Kidney tubule cell (primary cell): ENCODE measurements at regions not wholly inside any gene's neighbourhood (a gene's known extent, or its start where the extent isn't known, plus 50 kb on each side); places are given as distances from the start of the nearest gene placed in this dataset.
A peak's percentile ranks its signal among the peaks of the same experiment; 100 is the strongest.
"Not testable (repeated sequence)": the region's sequence is repeated elsewhere in the genome, so short reads cannot be mapped to it uniquely, and the experiment has no call there.

Experiments used
- DNase-seq: peaks from one replicate; pipeline ENCODE4 v3.0.0-alpha.2; 2018; ENCODE audit warnings: low spot score

DNA sequence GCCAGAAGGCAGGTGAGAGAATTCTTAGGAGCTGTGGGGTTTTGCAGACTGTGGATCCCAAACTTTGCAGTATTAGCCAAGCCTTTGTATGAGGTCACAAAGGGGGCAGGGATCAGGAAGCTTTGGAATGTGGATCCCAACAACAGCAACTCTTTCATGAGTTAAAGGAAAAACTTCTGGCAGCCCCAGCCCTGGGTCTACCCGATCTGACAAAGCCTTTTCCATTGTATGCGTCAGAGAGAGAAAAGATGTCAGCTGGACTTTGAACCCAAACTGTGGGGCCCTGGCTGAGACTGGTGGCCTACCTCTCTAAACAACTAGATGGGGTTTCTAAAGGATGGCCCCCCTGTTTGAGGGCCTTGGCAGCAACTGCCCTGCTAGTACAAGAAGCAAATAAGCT lies 101.8 kb upstream of the OSBPL11 start:
- not testable (repeated sequence) for DNase-seq

DNA sequence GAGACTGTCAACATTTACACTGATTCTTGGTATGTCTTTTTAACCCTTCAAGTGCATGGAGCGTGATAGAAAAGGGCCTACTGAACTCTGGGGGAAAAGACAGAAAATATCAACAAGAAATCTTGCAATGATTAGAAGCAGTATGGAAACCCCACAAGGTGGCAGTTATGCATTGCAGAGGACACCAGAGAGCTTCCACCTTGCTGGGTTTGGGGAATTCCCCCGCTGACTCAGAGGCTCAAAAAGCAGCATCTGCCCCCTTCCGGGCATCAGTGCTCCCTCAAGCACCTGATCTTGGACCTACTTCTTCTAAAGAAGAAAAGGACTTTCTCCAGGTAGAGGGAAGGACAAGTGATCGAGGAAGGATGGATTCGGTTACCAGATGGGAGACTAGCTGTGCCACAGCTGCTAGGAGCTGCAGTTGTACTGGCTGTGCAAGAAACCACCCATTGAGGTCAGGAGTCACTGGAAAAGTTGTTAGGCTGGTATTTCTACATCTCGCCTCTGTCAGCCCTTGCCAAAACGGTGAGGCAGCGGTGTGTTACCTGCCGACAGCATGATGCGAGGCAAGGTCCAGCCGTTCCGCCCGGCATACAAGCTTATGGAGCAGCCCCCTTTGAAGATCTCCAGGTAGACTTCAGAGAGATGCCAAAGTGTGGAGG lies 102.8 kb upstream of the OSBPL11 start:
- peak; percentile 37 for DNase-seq

DNA sequence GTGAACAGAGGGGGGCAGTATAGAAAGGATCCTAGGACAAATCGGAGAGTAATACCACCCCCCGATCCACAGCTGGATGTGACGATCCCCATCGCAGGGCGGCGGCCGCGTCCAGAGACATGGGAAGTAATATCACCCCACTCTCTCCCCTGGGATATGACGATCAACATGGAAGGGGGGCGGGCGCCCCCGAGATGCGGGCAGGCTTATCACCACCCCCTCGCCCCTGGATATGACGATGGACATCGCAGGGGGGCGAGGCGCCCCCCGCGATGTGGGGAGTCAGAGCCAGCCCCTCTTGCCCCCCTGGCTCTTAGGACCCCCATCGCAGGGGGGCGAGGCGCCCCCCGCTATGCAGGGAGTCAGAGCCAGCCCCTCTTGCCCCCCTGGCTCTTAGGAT lies 120.4 kb upstream of the OSBPL11 start:
- DNase-seq = no peak

DNA sequence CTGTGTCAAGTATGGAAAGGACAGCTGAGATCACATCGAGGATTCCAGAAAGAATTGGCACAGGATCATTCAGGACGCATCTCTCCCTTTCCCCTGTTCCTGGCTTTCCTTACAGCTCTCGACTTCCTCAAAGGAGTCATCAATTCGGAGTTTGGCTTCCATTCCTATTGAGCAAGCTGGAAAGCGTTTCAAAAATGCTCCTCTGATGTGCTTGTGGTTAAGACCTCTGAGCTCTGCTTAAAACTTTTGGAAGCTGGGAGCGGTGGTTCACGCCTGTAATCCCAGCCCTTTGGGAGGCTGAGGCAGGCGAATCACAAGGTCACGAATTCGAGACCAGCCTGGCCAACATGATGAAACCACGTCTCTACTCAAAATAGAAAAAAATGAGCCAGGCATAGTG lies 136.9 kb upstream of the OSBPL11 start:
- not testable (repeated sequence) for DNase-seq

DNA sequence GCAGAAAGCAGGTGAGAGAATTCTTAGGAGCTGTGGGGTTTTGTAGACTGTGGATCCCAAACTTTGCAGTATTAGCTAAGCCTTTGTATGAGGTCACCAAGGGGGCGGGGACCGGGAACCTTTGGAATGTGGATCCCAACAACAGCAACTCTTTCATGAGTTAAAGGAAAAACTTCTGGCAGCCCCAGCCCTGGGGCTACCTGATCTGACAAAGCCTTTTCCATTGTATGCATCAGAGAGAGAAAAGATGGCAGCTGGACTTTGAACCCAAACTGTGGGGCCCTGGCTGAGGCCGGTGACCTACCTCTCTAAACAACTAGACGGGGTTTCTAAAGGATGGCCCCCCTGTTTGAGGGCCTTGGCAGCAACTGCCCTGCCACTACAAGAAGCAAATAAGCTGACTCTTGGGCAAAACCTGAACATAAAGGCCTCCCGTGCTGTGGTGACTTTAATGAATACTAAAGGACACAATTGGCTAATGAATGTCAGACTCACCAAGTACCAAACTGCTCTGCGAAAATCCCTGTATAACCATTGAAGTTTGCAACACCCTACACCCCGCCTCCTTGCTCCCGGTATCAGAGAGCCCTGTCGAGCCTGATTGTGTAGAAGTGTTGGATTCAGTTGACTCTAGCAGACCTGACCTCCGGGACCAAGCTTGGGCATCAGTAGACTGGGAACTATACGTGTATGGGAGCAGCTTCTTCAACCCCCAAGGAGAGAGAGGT lies 146.9 kb upstream of the OSBPL11 start:
- not testable (repeated sequence) for DNase-seq

DNA sequence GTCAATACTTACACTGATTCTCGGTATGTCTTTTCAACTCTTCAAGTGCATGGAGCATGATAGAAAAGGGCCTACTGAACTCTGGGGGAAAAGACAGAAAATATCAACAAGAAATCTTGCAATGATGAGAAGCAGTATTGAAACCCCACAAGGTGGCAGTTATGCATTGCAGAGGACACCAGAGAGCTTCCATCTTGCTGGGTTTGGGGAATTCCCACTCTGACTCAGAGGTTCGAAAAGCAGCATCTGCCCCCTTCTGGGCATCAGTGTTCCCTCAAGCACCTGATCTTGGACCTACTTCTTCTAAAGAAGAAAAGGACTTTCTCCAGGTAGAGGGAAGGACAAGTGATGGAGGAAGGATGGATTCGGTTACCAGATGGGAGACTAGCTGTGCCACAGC lies 147.5 kb upstream of the OSBPL11 start:
- peak; percentile 42 for DNase-seq

DNA sequence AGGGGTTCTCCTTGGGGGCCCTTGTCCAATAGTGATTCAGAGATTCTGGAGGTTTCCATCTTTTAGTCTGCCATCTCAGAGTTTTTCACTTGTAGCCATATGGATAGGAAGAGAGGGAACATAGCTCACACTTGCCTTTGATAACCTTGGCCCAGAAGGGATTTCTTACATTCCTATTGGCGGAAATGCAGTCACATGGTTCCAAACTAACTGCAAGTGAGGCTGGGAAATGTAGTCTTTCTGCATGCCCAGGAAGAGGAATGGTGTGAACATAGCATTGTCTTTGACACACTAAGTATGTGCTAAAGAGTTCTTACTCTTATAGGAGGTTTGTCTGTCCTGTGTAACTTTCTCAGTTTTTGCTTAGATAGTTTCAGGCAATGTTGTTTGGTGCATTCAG lies 161.8 kb upstream of the OSBPL11 start:
- not testable (repeated sequence) for DNase-seq

DNA sequence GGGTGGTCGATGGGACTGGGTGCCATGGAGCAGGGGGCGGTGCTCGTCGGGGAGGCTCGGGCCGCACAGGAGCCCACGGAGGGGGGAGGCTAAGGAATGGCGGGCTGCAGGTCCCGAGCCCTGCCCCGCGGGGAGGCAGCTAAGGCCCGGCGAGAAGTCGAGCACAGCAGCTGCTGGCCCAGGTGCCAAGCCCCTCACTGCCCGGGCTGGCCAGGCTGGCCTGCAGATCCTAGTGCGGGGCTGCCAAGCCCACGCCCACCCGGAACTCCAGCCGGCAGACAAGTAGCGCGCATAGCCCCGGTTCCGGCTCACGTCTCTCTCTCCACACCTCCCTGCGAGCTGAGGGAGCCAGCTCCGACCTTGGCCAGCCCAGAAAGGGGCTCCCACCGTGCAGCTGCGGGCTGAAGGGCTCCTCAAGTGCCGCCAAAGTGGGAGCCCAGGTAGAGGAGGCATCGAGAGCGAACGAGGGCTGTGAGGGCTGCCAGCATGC lies 163.4 kb upstream of the OSBPL11 start:
- DNase-seq = not testable (repeated sequence)

DNA sequence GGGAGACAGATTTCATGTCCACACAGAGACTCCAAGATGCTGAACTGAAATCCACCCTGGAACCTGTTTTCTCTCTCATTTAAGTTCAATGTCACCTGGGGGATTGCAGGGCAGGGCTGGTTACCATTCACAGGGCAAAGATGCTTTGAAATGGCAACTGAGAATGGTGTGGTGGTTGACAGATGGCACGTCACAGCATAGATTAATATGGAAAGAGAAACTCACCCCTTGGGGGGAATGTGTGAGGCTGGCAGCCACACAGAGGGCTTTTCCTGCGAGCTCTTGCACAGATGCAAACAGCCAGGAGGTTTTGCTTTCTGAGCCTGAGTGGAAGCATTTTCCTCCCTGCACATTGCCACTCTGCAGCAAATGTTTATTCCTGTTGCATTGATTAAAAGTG lies 167.3 kb upstream of the OSBPL11 start:
- DNase-seq = not testable (repeated sequence)

DNA sequence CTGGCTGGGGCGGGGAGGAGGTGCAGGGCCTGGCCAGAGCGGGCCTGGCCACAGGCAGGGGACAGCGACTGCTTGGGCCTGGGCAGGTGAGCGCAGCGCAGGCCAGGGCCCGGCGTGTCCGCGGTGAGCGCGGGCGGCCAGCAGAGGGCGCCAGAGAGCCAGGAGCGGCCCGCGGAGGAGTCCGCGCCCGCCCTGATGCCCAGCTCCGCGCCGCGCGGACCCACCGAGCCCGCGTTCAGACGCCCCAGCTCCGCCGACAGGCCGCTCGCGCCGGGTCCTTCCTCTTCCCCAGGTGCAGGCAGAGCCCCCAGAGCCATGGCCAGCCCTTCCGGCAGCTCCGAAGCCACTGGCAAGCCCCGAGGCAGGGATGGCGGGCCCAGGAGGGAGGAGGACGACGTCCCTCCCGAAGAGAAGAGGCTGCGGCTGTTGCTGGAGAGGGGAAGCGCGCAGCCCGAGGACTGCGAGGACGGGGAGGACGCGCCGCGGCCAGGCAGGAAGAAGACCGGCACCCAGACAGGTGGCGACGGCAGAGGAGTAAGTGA lies 171.1 kb upstream of the OSBPL11 start:
- DNase-seq = peak; percentile 61

DNA sequence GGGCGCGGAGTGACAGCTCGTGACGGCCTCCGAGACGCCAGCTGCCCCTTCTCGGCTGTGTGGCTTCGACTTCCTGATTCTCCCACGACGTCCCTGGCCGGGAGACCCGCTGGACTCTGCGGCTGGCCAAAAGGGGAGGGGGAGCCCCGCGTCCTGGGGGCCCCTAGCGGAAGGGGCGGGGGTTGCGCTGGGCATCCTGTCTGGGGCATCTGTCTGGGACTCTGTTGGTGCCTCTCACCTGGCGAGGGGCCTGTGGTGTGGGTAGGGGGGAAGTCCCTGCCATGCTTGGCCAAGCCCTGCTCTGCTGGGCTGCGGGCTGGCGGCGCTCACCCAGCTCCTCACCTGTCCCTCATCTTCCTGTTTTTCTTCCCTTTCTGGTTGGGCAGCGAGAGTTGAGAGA lies 171.6 kb upstream of the OSBPL11 start:
- peak; percentile 2 for DNase-seq

DNA sequence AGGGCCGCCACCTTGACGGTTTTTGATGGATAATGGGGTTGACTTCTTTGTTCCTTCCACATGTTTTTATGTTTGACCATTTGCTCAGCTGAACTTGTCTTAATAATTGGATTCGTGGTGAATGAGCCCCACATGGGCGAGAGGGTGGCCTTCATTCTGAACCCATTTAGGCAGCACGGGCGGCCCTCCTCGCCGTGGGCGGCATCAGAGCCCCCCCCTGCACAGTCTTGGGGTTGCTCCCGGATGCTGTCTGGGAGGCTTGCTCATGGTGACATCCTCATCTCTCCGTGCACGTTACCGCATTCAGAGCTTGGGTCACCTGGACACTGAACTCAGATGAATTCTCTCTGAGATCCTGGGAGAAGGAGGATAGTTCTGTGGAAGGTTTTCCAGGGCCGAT lies 172.3 kb upstream of the OSBPL11 start:
- DNase-seq = no peak

DNA sequence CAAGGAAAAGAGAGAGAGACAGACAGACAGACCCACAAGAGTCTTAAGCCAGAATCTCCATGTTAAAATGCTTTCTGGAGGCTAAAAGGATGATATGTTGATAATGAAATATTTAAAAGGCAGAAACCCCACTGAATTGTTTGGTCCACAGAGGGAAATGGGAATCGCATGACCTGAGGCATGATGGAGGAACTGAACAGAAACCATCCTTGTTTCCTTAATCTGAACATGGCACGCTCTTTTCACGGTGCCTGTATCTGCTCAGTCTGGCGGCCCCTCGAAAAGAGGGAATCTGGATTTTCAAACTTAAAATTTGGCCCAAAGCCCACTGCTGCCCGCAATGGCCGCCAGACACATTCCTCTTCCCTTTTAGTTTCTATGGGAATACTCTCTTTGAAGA lies 173.5 kb upstream of the OSBPL11 start:
- not testable (repeated sequence) for DNase-seq

DNA sequence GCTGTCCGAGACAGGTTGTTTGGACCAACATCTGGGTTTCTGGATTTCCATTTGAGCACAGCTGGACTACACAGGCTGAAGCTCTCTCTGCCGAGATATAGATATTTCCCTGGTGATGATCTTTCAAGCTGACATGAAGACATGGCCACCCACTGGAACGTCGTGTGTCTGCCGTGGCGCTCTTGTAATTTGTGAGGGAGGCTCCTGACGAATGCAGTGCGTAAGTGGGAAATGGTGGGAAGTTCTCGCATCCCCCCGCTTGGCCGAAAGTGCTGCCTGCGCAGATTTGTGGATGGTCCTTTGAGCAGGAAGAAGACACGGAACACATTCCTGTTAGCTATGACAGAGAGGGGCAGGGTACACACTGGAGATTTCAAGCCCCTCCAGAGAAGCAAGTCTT lies 176.2 kb upstream of the OSBPL11 start:
- DNase-seq = not testable (repeated sequence)

DNA sequence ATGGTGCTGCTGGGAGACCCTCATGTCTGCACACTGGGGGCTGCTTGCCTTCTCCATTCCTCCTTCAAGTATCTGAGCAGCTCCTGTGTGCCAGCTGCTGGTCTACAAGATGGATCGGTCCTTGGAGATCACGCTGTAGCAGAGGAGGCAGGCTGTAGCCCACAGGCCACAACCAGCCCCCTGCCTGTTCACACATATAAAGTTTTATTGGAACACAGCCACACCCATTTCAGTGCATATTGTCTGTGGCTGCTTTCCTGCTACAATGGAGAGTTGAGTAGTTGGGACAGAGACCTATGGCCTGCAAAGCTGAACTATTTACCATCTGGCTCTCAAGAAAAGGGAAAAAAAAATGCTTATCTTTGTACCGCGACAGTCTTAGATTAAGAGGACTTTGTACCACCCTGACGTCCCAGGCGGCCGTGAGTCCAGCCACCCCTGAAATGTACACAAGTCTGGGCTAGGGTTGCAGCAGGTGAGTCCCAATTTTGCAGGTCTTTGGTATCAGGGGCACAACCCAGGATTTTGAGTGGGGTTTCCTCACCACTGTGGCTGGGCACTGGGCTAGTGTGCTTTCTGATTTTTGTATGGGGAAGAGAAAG lies 179.2 kb upstream of the OSBPL11 start:
- DNase-seq = not testable (repeated sequence)

DNA sequence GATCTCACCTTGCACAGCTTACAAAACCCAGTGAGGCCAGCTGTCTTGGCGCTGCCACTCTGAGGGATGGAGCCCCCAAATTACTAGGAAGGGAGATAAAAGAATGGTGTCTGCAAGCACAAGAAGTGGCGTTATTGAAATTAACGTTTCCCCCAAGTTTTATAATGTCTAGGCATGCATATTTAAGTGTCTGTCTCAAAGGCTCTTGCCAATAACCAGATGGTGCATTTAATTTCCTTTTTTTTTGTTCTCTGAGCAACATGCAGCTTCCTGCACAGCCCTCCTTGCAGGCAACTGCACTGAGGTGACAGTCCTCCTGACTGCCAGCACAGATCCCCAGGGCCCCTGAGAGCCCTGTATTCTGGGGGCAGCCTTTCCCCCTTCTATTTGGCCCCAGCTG lies 179.8 kb upstream of the OSBPL11 start:
- not testable (repeated sequence) for DNase-seq

DNA sequence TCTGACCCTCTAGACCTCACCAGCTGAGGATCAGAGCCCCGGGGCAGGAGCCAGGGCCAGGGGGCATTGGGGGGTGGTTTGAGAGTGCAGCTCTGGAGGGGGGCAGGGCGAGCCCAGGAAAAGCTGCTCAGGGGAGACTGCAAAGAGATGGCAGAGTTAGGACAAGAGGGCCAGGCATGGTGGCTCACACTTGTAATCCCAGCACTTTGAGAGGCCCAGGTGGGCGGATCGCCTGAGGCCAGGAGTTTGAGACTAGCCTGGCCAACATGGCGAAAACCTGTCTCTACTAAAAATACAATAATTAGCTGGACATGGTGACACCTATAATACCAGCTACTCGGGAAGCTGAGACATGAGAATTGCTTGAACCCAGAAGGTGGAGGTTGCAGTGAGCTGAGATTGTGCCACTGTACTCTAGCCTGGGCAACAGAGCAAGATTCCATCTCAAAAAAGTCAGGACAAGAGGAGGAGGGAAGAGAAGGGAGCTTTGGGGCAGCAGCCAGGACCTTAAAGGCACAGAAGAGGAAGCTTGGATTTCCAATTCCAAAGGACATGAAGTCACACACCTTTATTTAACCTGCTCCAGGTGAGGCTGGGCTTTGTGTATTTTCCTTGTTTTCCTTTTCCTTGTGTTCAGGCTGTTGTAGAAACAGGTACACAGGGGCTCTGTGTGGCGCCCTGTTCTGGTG lies 180.5 kb upstream of the OSBPL11 start:
- not testable (repeated sequence) for DNase-seq

DNA sequence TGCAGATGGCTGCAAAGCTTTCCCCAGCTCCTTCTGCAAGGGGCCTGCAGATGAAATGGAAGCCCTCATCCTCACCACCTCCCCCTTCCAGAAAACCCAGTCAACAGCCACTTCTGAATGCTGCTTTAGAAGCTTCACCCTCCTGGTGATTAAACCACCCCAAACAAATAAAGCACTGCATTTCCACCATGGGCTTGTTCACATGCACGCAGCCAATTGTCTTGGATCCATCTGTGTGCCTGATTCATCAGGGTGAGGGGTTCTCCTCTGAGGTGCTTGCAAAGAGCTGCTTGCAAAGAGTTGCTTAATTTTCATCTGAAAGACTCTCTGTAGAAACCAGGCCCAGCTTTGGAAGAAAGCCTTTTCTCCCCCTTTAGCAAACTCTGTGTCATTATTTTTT lies 184.0 kb upstream of the OSBPL11 start:
- not testable (repeated sequence) for DNase-seq

DNA sequence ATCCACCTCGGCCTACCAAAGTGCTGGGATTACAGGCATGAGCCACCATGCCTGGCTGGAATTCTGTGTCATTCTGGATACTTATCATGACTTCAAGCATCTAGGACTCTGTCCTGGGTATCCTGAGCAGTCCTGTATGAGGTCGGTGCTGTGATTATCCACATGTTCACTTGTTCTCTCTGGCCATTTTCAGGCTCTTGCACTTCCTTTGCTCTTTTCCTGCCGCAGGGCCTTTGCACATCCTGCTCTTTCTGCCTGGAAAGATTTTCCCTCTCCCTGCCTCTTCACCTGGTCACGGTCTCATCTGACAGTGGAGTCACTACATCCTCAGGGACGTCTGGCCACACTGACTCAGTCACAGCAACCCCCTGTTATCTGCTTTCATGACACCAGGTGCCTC lies 184.6 kb upstream of the OSBPL11 start:
- DNase-seq = not testable (repeated sequence)

DNA sequence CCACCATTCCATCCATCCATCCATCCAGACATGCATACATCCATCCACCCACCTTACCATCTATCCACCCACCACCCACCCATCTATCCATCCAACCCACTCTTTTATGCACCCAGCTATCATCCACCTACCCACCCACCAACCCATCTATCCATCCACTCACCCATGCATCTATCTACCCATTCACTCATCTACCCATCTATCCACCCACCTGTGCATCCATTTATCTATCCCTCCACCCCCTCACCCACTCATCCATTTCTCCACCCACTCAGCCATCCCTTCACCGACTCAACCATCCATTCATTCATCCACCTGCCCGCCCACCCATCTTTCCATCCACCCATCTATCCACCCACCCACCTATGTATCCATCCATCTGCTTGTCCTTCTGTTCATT lies 186.4 kb upstream of the OSBPL11 start:
- not testable (repeated sequence) for DNase-seq

DNA sequence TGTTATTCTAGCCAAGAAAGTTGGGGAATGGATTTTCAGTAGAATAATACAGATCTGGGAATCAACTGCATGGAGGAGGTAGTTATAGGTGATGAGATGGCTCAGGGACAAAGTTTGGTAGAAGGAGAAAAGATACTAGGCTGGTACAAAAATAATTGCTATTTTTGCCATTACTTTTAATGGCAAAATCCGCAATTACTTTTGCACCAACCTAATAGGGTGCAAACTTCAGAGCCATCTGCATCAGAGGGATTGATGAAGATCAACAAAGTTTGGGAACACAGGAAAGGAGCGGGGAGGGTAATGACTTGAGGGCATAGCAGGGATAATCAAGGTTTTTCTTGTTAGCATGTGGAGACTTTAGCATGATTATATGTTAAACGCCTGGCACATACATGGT lies 178.7 kb upstream of the ROPN1B start:
- DNase-seq = not testable (repeated sequence)

DNA sequence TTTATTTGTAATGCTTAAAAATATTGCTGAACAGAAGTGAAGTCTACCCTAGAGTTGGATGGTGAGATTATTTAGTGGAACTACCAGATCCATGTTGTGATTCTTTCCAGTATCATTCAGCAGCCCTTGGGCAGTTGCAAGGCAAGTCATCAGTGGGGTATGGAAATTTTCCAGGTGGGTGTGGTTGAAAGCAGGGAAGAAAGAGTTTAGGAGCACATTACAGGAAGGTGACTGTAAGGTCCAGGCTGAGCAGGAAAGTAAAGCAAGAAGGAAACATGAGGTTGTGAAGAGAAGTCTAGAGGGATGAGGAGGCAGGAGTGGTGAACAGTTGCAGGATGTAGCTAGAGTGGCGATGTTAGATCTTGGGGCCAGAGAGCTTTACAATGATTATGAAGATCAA lies 178.0 kb upstream of the ROPN1B start:
- peak; percentile 4 for DNase-seq
